H1 (cell line): ENCODE measurements at regions not wholly inside any gene's neighbourhood (a gene's known extent, or its start where the extent isn't known, plus 50 kb on each side); places are given as distances from the start of the nearest gene placed in this dataset.

Experiments used
- CTCF ChIA-PET: fragments of 300-600 bp; sonication (Branson Sonifier 250); formaldehyde crosslinking; loops from one replicate; lab custom pipeline; 2021; ENCODE audit not compliant: partially characterized antibody; lab: Charles Lee
- POLR2A ChIA-PET: fragments of 300-600 bp; sonication (Branson Sonifier 250); formaldehyde crosslinking; loops from one replicate; lab custom pipeline; 2021; ENCODE audit warnings: inconsistent platforms; ENCODE audit not compliant: partially characterized antibody; lab: Charles Lee
- DNase-seq, 2 experiments: peaks; one replicate each; pipeline versions ENCODE4 v3.0.0 to v3.0.0-alpha.2; 2010 to 2022; ENCODE audit warnings: low spot score in 2 of 2, low read depth in 1 of 2, mixed read lengths in 1 of 2
- FAIRE-seq: peaks from 2 replicates; lab custom pipeline; 2011; peaks lifted over from hg19 to GRCh38; lab: Jason Lieb, UNC
- H2AFZ ChIP-seq: 2 replicates; pipeline ENCODE4 v1.8.1; 2012; ENCODE audit warnings: low read length, inconsistent platforms
- H2AK5ac ChIP-seq: 2 replicates; pipeline ENCODE4 v1.6.1; 2013; ENCODE audit warnings: low read depth, low read length
- H2BK120ac ChIP-seq: replicated peaks from 2 replicates; pipeline ENCODE3; 2013; ENCODE audit warnings: low read depth, low read length, inconsistent platforms
- H2BK12ac ChIP-seq: 2 replicates; pipeline ENCODE4 v1.6.1; 2013; ENCODE audit warnings: low read depth, low read length
- H2BK15ac ChIP-seq: 2 replicates; pipeline ENCODE4 v1.6.1; 2013; ENCODE audit warnings: low read length
- H2BK20ac ChIP-seq: 2 replicates; pipeline ENCODE4 v1.6.1; 2013; ENCODE audit warnings: low read length
- H2BK5ac ChIP-seq: 2 replicates; pipeline ENCODE4 v1.6.1; 2013; ENCODE audit warnings: low read depth, low read length
- H3K14ac ChIP-seq: 2 replicates; pipeline ENCODE4 v1.6.1; 2013; ENCODE audit warnings: inconsistent platforms; ENCODE audit not compliant: insufficient read length
- H3K18ac ChIP-seq: 2 replicates; pipeline ENCODE4 v1.6.1; 2013; ENCODE audit warnings: low read length; ENCODE audit errors: extremely low read depth
- H3K23ac ChIP-seq: 2 replicates; pipeline ENCODE4 v1.6.1; 2013; ENCODE audit warnings: inconsistent platforms; ENCODE audit not compliant: insufficient read length
- H3K23me2 ChIP-seq: 2 replicates; pipeline ENCODE4 v1.6.1; 2013; ENCODE audit warnings: low read depth, low read length
- H3K27ac ChIP-seq: 2 replicates; pipeline ENCODE4 v1.6.1; 2011; ENCODE audit warnings: low read depth, low read length, inconsistent platforms
- H3K27me3 ChIP-seq, 4 experiments: replicated peaks in 1 of 4; 1 replicate in 1 of 4; 2 replicates in 3 of 4; pipeline versions ENCODE4 v1.6.1 to v1.8.1; 2011 to 2013; ENCODE audit warnings: low read length in 3 of 4, mild to moderate bottlenecking in 3 of 4, inconsistent platforms in 2 of 4, mixed read lengths in 2 of 4, moderate library complexity in 1 of 4; ENCODE audit not compliant: control insufficient read depth in 3 of 4, insufficient read depth in 3 of 4; ENCODE audit errors: extremely low read depth in 1 of 4
- H3K36me3 ChIP-seq, 4 experiments: 2 replicates each; pipeline versions ENCODE4 v1.6.1 to v1.8.1; 2011 to 2013; ENCODE audit warnings: mild to moderate bottlenecking in 4 of 4, low read length in 3 of 4, moderate library complexity in 2 of 4, control low read depth in 1 of 4, inconsistent platforms in 1 of 4; ENCODE audit not compliant: insufficient read depth in 4 of 4, control insufficient read depth in 2 of 4
- H3K4ac ChIP-seq: replicated peaks from 2 replicates; pipeline ENCODE3; 2013; ENCODE audit warnings: low read length, low read depth, mixed read lengths, inconsistent platforms; ENCODE audit not compliant: insufficient read length
- H3K4me1 ChIP-seq, 4 experiments: replicated peaks in 1 of 4; 1 replicate in 1 of 4; 2 replicates in 3 of 4; pipeline versions ENCODE4 v1.6.1 to v1.8.1; 2011 to 2013; ENCODE audit warnings: low read length in 3 of 4, inconsistent platforms in 2 of 4, mixed read lengths in 1 of 4; ENCODE audit not compliant: insufficient read depth in 4 of 4, control insufficient read depth in 3 of 4
- H3K4me2 ChIP-seq, 2 experiments: 2 replicates each; pipeline versions ENCODE4 v1.6.1 to v1.8.1; 2011 to 2013; ENCODE audit warnings: low read depth in 2 of 2, low read length in 2 of 2, control low read depth in 1 of 2, inconsistent platforms in 1 of 2, mild to moderate bottlenecking in 1 of 2; ENCODE audit not compliant: insufficient read depth in 1 of 2
- H3K4me3 ChIP-seq, 4 experiments: fragments of 200-600, 300-600 bp in 1 of 4; sonication (generic), shearing (Covaris generic), sonication (Bioruptor Twin) in 1 of 4; 2 replicates each; pipeline versions ENCODE4 v1.5.1 to v1.8.1; 2011 to 2016; ENCODE audit warnings: low read length in 4 of 4, low read depth in 3 of 4, control low read depth in 2 of 4, inconsistent platforms in 2 of 4, mild to moderate bottlenecking in 2 of 4, mixed read lengths in 1 of 4, moderate library complexity in 1 of 4; ENCODE audit not compliant: insufficient read depth in 2 of 4; ENCODE audit errors: extremely low read depth in 1 of 4
- H3K56ac ChIP-seq: replicated peaks from 2 replicates; pipeline ENCODE3; 2013; ENCODE audit warnings: low read depth, mild to moderate bottlenecking, mixed read lengths, low read length, inconsistent platforms; ENCODE audit not compliant: insufficient read length
- H3K79me1 ChIP-seq: 2 replicates; pipeline ENCODE4 v1.6.1; 2013; ENCODE audit warnings: low read depth, low read length, control low read depth
- H3K79me2 ChIP-seq, 2 experiments: 2 replicates each; pipeline versions ENCODE4 v1.6.1 to v1.8.1; 2012 to 2013; ENCODE audit warnings: low read length in 2 of 2, mild to moderate bottlenecking in 2 of 2, inconsistent platforms in 1 of 2; ENCODE audit not compliant: insufficient read depth in 2 of 2, control insufficient read depth in 1 of 2
- H3K9ac ChIP-seq, 4 experiments: replicated peaks in 1 of 4; 1 replicate in 1 of 4; 2 replicates in 3 of 4; pipeline versions ENCODE4 v1.6.1 to v1.8.1; 2011 to 2013; ENCODE audit warnings: low read depth in 3 of 4, low read length in 3 of 4, control low read depth in 2 of 4, mild to moderate bottlenecking in 2 of 4, moderate library complexity in 2 of 4, inconsistent platforms in 1 of 4; ENCODE audit errors: extremely low read depth in 1 of 4
- H3K9me3 ChIP-seq, 2 experiments: 2 replicates each; pipeline versions ENCODE4 v1.6.1 to v1.8.1; 2012 to 2013; ENCODE audit warnings: mild to moderate bottlenecking in 2 of 2, moderate library complexity in 2 of 2, control low read depth in 1 of 2, inconsistent platforms in 1 of 2, low read depth in 1 of 2, low read length in 1 of 2, mixed read lengths in 1 of 2; ENCODE audit not compliant: insufficient read depth in 2 of 2
- H4K20me1 ChIP-seq, 2 experiments: replicated peaks in 1 of 2; 2 replicates each; pipeline versions ENCODE3 to v1.8.1; 2011 to 2013; ENCODE audit warnings: inconsistent platforms in 2 of 2, low read length in 2 of 2, mild to moderate bottlenecking in 1 of 2; ENCODE audit not compliant: insufficient read depth in 2 of 2, control insufficient read depth in 1 of 2
- H4K5ac ChIP-seq: 2 replicates; pipeline ENCODE4 v1.6.1; 2013; ENCODE audit warnings: low read length, low read depth, mixed read lengths, inconsistent platforms; ENCODE audit not compliant: insufficient read length
- H4K8ac ChIP-seq: 2 replicates; pipeline ENCODE4 v1.8.0; 2013; ENCODE audit warnings: mild to moderate bottlenecking, moderate library complexity, low read length, inconsistent platforms; ENCODE audit not compliant: insufficient read depth; ENCODE audit errors: extremely low read depth
- H4K91ac ChIP-seq: replicated peaks from 2 replicates; pipeline ENCODE3; 2013; ENCODE audit warnings: low read length, mixed read lengths, inconsistent platforms; ENCODE audit not compliant: insufficient read length
- CBX8 ChIP-seq: fragments of 300-800, 300-1000 bp; sonication (generic); IDR thresholded peaks from 2 replicates; pipeline ENCODE4 v1.7.1; 2016; ENCODE audit warnings: low read depth, low read length, borderline replicate concordance
- CHD1 ChIP-seq: IDR thresholded peaks from 2 replicates; pipeline ENCODE4 v1.6.1; 2012; ENCODE audit warnings: low read depth, low read length, improper control_type of control experiment
- FOSL1 ChIP-seq: IDR thresholded peaks from 2 replicates; pipeline ENCODE4 v1.6.1; 2011; ENCODE audit warnings: mild to moderate bottlenecking, low read depth, low read length, moderate library complexity; ENCODE audit not compliant: insufficient read depth
- KDM5A ChIP-seq: fragments of 200-600 bp; IDR thresholded peaks from 2 replicates; pipeline ENCODE4 v1.7.1; 2012; ENCODE audit warnings: mild to moderate bottlenecking, low read length, inconsistent platforms, mixed read lengths
- POLR2A ChIP-seq, 2 experiments: IDR thresholded peaks; 1 replicate in 1 of 2; 2 replicates in 1 of 2; pipeline ENCODE4 v1.6.1; 2011; ENCODE audit warnings: low read depth in 2 of 2, low read length in 2 of 2, mild to moderate bottlenecking in 2 of 2; ENCODE audit errors: control extremely low read depth in 1 of 2
- RNF2 ChIP-seq: fragments of 200-900, 300-1000 bp; sonication (generic); IDR thresholded peaks from 2 replicates; pipeline ENCODE4 v1.7.1; 2016; ENCODE audit warnings: borderline replicate concordance, low read depth, mild to moderate bottlenecking, antibody characterized with exemption, low read length; ENCODE audit not compliant: poor library complexity, severe bottlenecking; ENCODE audit errors: missing control alignments
- SIRT6 ChIP-seq: IDR thresholded peaks from one replicate; pipeline ENCODE4 v1.7.1; 2012; ENCODE audit warnings: low read length, inconsistent platforms
- TCF12 ChIP-seq: IDR thresholded peaks from 2 replicates; pipeline ENCODE4 v1.6.1; 2011; ENCODE audit warnings: low read depth, mild to moderate bottlenecking, low read length
- WGBS, 2 experiments: shearing (Covaris generic) in 1 of 2; methylation state at CpG; one replicate each; pipeline versions ENCODE4 v1.1.6 to v1.1.7; 2013 to 2015; ENCODE audit warnings: low lambda C conversion rate in 2 of 2, mixed read lengths in 2 of 2, inconsistent platforms in 1 of 2, low coverage in 1 of 2, missing lambda C conversion rate in 1 of 2; ENCODE audit not compliant: insufficient replicate concordance in 2 of 2, insufficient coverage in 1 of 2, insufficient read length in 1 of 2; ENCODE audit errors: extremely low coverage in 1 of 2, missing lambda C conversion rate in 1 of 2; 5-methylcytosine and 5-hydroxymethylcytosine counted together
- TF ChIP-seq, protein P1 (sequence below), 3 experiments: IDR thresholded peaks; 1 replicate in 2 of 3; 2 replicates in 1 of 3; pipeline versions ENCODE4 v1.5.1 to v1.6.1; 2011; ENCODE audit warnings: low read length in 3 of 3, mild to moderate bottlenecking in 3 of 3, inconsistent platforms in 2 of 3, low read depth in 1 of 3, moderate library complexity in 1 of 3; ENCODE audit not compliant: insufficient read depth in 1 of 3; ENCODE audit errors: control extremely low read depth in 1 of 3

DNA sequence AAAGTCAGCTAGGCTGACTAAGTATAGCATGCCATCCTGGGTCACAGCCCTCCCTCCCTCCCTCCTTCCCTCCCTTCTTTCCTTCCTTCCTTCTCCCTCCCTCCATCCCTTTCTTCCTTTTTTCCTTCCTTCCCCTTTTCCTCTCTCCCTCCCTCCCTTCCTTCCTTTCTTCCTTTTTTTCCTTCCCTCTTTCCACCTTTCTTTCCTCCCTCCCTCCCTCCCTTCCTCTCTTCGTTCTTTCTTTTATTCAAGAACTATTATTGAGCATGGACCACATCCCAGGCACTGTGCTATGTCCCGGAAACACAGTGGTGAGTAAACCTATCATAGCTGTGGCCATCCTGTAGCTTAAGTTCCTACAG, 106.2 kb upstream of the BACH2 start:
- ChIA-PET POLR2A (interaction anchor here (1.1 kb wide), 1 partner anchor 9 kb away, joined by 4 read pairs; no protein-coding TSS in a partner anchor), CTCF (interaction anchor here (0.7 to 9.1 kb wide), 11 partner anchors 9 to 192 kb away, joined by 3 to 90 read pairs (median 3); no protein-coding TSS in a partner anchor)
- Histone ChIP-seq H2BK5ac (no peak overlapping the region), H2BK15ac (no peak overlapping the region), H3K14ac (no peak overlapping the region), H3K36me3 (no peaks in the 10 kb centered on the region), H2BK12ac (0 out of 2 replicates have a peak overlapping the region, but pooled peaks have one; percentile 53), H3K9ac (no peak overlapping the region), H2BK120ac (no peak overlapping the region), H3K56ac (no peak overlapping the region), H3K27me3 (no peaks in the 10 kb centered on the region), H3K23ac (no peak overlapping the region), H3K18ac (no peak overlapping the region), H4K20me1 (no peaks in the 10 kb centered on the region), H3K79me2 (no peaks in the 10 kb centered on the region), H3K23me2 (no peaks in the 10 kb centered on the region), H2BK20ac (no peak overlapping the region), H4K91ac (no peak overlapping the region), H2AK5ac (no peak overlapping the region; the same call in 1 of the 2 replicates), H3K79me1 (no peaks in the 10 kb centered on the region), H3K9me3 (no peaks in the 10 kb centered on the region; a peak in 1 of 4 replicates), H3K4me3 (no peak overlapping the region), H3K4ac (no peak overlapping the region), H3K4me1 (peaks cover 0 to 10% (median 7%) of the 10 kb centered on the region in 4 experiments; a peak in 6 of 7 replicates), H2AFZ (no peak overlapping the region), H4K8ac (no peak overlapping the region; the same call in 1 of the 2 replicates), H3K27ac (no peak overlapping the region), H4K5ac (no peak overlapping the region), H3K4me2 (no peak overlapping the region; a peak in 1 of 4 replicates)
- WGBS, 2 experiments: 91% methylated on average over 2 of the region's 2 CpGs; no CpG with 5 or more reads in 1 of the 2 experiments
- TF ChIP-seq TCF12 (no peak), SIRT6 (no peak), POLR2A (IDR thresholded peaks at IDR 0.05; ENCODE audit: control extremely low read depth in 1 of 2, low read depth in 2 of 2, low read length in 2 of 2) (no peak), CBX8 (no peak), RNF2 (no peak), CHD1 (no peak), FOSL1 (no peak), KDM5A (no peak)
- TF ChIP-seq, protein P1, sequence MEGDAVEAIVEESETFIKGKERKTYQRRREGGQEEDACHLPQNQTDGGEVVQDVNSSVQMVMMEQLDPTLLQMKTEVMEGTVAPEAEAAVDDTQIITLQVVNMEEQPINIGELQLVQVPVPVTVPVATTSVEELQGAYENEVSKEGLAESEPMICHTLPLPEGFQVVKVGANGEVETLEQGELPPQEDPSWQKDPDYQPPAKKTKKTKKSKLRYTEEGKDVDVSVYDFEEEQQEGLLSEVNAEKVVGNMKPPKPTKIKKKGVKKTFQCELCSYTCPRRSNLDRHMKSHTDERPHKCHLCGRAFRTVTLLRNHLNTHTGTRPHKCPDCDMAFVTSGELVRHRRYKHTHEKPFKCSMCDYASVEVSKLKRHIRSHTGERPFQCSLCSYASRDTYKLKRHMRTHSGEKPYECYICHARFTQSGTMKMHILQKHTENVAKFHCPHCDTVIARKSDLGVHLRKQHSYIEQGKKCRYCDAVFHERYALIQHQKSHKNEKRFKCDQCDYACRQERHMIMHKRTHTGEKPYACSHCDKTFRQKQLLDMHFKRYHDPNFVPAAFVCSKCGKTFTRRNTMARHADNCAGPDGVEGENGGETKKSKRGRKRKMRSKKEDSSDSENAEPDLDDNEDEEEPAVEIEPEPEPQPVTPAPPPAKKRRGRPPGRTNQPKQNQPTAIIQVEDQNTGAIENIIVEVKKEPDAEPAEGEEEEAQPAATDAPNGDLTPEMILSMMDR (IDR thresholded peaks at IDR 0.05; ENCODE audit: control extremely low read depth in 1 of 3, insufficient read depth in 1 of 3, low read depth in 1 of 3, low read length in 3 of 3): no peak
- FAIRE-seq: no peak
- DNase-seq: no peak
